D721Med (cell line): ENCODE measurements at regions not wholly inside any gene's neighbourhood (a gene's known extent, or its start where the extent isn't known, plus 50 kb on each side); places are given as distances from the start of the nearest gene placed in this dataset.

Source experiments
- DNase-seq: peaks from one replicate; pipeline ENCODE4 v3.0.0; 2011; ENCODE audit warnings: low spot score; ENCODE audit not compliant: insufficient read length
- FAIRE-seq: peaks from 2 replicates; lab custom pipeline; 2011; peaks lifted over from hg19 to GRCh38; lab: Jason Lieb, UNC
- CTCF ChIP-seq: IDR thresholded peaks from 2 replicates; pipeline ENCODE4 v1.5.1; 2012; ENCODE audit warnings: mild to moderate bottlenecking, control low read depth; ENCODE audit not compliant: insufficient read depth; ENCODE audit errors: missing control alignments

- FAIRE-seq: no peak
- DNase-seq: no peak
- TF ChIP-seq CTCF: no peak
These were observed 468.4 kb upstream of the RGS6 start for GRCh38 chr14:71463807-71464206.

- DNase-seq (no peak), FAIRE-seq (no peak)
- no peak for TF ChIP-seq CTCF
These were observed 467.4 kb upstream of the RGS6 start for GRCh38 chr14:71464840-71465239.

GRCh38 chr14:71465316-71465715 lies 466.9 kb upstream of the RGS6 start:
- TF ChIP-seq CTCF: no peak
- FAIRE-seq: no peak

GRCh38 chr14:71466251-71466650 lies 466.0 kb upstream of the RGS6 start:
- FAIRE-seq (no peak), DNase-seq (no peak)
- TF ChIP-seq CTCF: no peak

More at GRCh38 chr14:71465316-71465715, 466.9 kb upstream of the RGS6 start:
- no peak for DNase-seq

DNA sequence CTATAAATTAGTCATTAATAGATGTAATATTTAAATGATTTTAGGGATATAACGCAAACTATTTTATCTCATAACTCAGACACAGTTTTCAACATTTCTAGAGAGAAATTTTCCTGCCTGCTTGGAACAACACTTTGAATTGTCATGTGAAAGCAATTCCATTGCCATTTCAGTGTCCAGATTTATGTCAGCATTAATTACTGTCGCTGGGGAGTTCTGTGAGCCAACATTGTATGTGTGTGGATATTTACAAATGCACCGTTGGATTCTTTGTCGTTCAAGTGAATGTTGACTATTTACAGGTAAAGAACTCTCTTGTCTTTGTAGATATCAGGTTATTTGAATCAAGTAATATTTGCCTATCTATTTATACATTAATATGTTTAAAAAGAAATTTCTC lies 465.3 kb upstream of the RGS6 start:
- FAIRE-seq: no peak
- no peak for TF ChIP-seq CTCF
- DNase-seq: no peak

DNA sequence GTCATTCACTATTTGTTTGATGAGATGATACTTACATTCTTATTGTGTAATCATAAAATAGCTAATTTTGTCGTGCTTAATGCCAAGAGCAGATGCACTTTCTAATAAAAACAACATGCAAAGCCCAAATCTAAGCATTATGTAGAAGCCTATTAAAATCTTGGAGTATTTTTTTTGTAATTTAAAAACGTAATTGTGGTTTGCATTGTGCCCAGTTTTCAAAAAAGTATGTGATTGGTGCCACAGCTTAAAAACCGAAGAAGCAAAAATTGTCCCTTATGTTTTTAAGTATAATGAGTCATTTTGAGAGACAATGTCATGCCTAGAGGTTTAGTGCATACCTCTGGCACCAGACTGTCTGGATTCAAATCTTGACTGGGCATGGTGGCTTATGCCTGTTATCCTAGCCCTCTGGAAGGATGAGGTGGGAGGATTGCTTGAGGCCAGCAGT lies 464.8 kb upstream of the RGS6 start:
- FAIRE-seq (no peak), DNase-seq (no peak)
- no peak for TF ChIP-seq CTCF

GRCh38 chr14:71468701-71469100 lies 463.5 kb upstream of the RGS6 start:
- no peak for FAIRE-seq
- no peak for TF ChIP-seq CTCF

More at GRCh38 chr14:71468701-71469100, 463.5 kb upstream of the RGS6 start:
- no peak for DNase-seq
